ENCODE measurements at regions not wholly inside any gene's neighbourhood (a gene's known extent, or its start where the extent isn't known, plus 50 kb on each side); places are given as distances from the start of the nearest gene placed in this dataset.

DNA sequence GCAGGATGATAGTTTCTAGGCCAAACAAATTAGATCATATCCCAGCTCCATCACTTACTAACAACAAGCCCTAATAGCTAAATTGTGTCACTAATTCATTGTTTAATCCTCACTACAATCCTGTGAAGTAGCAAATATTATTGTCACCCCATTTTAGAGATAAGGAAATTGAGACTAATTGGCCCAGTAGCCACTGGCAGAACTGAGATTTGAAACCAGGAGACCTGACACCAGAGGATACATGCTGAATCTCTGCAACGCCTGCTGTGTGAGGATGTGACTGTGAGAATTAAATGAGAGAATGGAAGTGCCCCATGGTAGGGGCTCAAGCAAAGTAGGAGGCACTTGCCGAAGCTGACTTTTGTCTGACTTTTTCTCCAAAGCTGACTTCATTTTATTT is 124.3 kb upstream of the CITED2 start:
- Histone ChIP-seq H3K36me3 (ENCODE audit: insufficient read depth, insufficient read length, low read length) (no peaks in the 10 kb centered on the region), H3K27me3 (ENCODE audit: insufficient read depth, insufficient read length) (no peaks in the 10 kb centered on the region), H3K4me1 (ENCODE audit: insufficient read depth, insufficient read length) (no peaks in the 10 kb centered on the region), H3K9me3 (ENCODE audit: insufficient read depth, low read length) (0 out of 2 replicates have a peak, but pooled peaks cover 4% of the 10 kb centered on the region), H3K4me3 (ENCODE audit: insufficient read length, low read depth) (no peak overlapping the region), H3K9ac (ENCODE audit: insufficient read length, low read depth) (no peak overlapping the region)
- DNase-seq (ENCODE audit: low read depth, low spot score): no peak
- TF ChIP-seq YY1 (IDR thresholded peaks at IDR 0.05; ENCODE audit: insufficient read depth, insufficient read length) (no peak), SUZ12 (IDR thresholded peaks at IDR 0.05; ENCODE audit: extremely low read depth, insufficient read depth, insufficient read length) (no peak), ZNF274 (IDR thresholded peaks at IDR 0.05; ENCODE audit: low read depth, low read length) (no peak)

DNA sequence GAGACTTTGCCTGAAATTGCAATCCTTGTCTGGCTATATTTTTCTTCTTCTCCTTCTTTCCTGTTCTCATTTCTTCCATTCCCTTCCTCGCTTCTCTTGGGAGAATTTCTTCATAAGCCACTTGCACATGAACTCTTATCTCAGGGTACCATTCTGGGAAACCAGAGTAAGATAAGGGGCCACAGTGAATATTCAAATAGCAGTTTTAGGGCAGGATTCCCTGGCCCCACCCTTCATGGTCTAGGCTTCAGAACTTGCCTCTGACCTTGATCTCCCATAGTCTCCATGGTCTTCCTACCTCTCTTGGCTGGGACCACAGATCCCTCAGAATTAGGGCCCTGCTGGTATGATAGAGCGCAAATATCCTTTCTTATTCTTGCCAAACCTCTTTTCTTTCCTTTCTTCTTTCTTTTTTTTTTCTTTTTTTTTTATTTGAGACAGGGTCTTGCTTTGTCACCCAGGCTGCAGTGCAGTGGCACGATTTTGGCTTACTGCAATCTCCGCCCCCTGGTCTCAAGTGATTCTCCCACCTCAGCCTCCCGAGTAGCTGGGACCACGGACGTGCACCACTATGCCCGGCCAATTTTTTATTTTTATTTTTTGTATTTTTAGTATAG is 123.0 kb upstream of the CITED2 start:
- TF ChIP-seq YY1 (IDR thresholded peaks at IDR 0.05; ENCODE audit: insufficient read depth, insufficient read length) (no peak), SUZ12 (IDR thresholded peaks at IDR 0.05; ENCODE audit: extremely low read depth, insufficient read depth, insufficient read length) (no peak), ZNF274 (IDR thresholded peaks at IDR 0.05; ENCODE audit: low read depth, low read length) (no peak)
- DNase-seq (ENCODE audit: low read depth, low spot score): no peak
- Histone ChIP-seq H3K4me3 (ENCODE audit: insufficient read length, low read depth) (no peak overlapping the region), H3K36me3 (ENCODE audit: insufficient read depth, insufficient read length, low read length) (no peaks in the 10 kb centered on the region), H3K27me3 (ENCODE audit: insufficient read depth, insufficient read length) (no peaks in the 10 kb centered on the region), H3K4me1 (ENCODE audit: insufficient read depth, insufficient read length) (no peaks in the 10 kb centered on the region), H3K9ac (ENCODE audit: insufficient read length, low read depth) (no peak overlapping the region), H3K9me3 (ENCODE audit: insufficient read depth, low read length) (0 out of 2 replicates have a peak, but pooled peaks cover 4% of the 10 kb centered on the region)

DNA sequence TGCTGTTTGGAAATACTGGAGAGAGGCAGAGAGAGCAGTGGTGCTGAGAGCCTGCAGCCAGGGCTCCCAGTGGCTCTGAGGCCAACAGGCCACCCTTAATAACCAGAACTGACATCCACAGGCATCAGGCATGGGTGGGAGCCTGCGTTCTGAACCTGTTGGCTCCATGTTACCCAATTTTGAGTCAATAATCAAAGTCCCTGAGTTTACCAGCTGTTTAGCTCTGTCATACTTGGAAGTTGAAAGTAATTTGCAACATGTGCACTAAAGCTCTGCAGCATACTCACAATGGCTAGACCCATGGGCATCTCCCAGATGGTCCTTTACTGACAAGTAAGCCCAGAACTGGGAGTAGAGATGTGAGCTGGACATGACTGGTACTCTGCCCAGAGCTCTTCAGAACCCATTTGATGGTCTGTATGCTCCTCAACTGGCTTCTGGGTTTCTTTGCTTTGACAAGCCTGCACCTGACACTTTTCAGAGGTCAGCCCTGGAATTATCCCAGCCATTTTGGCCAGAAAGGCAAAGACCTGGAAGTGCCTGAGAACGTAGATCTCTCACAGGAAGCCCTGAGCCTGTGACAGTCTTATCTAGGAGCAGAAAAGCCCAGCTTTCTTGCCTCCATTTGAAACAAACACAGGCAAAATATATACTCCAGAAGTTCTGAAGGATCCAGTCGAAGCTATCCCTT is 122.4 kb upstream of the CITED2 start:
- TF ChIP-seq YY1 (IDR thresholded peaks at IDR 0.05; ENCODE audit: insufficient read depth, insufficient read length): no peak
- TF ChIP-seq ZNF274 (IDR thresholded peaks at IDR 0.05; ENCODE audit: low read depth, low read length): no peak
- no peak for TF ChIP-seq SUZ12 (IDR thresholded peaks at IDR 0.05; ENCODE audit: extremely low read depth, insufficient read depth, insufficient read length)
- Histone ChIP-seq H3K9me3 (ENCODE audit: insufficient read depth, low read length) (0 out of 2 replicates have a peak, but pooled peaks cover 4% of the 10 kb centered on the region), H3K4me3 (ENCODE audit: insufficient read length, low read depth) (no peak overlapping the region), H3K27me3 (ENCODE audit: insufficient read depth, insufficient read length) (no peaks in the 10 kb centered on the region), H3K9ac (ENCODE audit: insufficient read length, low read depth) (no peak overlapping the region), H3K4me1 (ENCODE audit: insufficient read depth, insufficient read length) (no peaks in the 10 kb centered on the region), H3K36me3 (ENCODE audit: insufficient read depth, insufficient read length, low read length) (no peaks in the 10 kb centered on the region)
- no peak for DNase-seq (ENCODE audit: low read depth, low spot score)

DNA sequence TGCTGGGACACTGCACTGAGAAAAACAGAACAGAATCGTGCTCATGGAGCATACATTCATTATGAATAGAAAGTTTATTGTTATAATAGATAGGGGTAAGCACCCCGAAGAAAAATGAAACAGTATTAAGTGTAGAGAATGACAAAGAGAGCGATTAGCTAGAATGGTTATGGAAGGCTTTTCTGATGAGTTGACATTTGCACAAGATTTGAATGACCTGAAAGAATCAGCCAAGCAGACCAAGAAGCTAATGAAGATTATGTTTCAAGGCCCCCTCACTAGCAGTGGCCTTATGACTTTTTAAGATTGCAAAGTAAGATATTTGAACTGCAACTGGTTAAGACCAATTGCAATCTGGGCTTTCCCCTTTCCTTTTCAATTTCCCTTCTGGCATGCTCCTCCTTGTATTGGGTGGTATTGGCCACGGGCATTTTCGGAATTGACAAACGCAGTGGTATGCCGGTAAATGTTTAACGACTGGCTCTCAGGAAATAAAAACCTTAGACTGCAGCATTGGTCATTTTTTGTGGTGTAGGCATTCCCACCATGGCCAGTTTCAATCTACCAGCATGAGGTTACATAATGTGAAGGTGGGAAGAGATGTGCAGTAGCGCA is 120.0 kb upstream of the CITED2 start:
- H3K4me1 ChIP-seq (ENCODE audit: insufficient read depth, insufficient read length): no peaks in the 10 kb centered on the region
- DNase-seq (ENCODE audit: low read depth, low spot score): no peak
- no peak overlapping the region for H3K9ac ChIP-seq (ENCODE audit: insufficient read length, low read depth)
- H3K4me3 ChIP-seq (ENCODE audit: insufficient read length, low read depth): no peak overlapping the region
- TF ChIP-seq ZNF274 (IDR thresholded peaks at IDR 0.05; ENCODE audit: low read depth, low read length) (no peak), SUZ12 (IDR thresholded peaks at IDR 0.05; ENCODE audit: extremely low read depth, insufficient read depth, insufficient read length) (no peak), YY1 (IDR thresholded peaks at IDR 0.05; ENCODE audit: insufficient read depth, insufficient read length) (no peak)
- H3K9me3 ChIP-seq (ENCODE audit: insufficient read depth, low read length): no peaks in the 10 kb centered on the region
- H3K36me3 ChIP-seq (ENCODE audit: insufficient read depth, insufficient read length, low read length): no peaks in the 10 kb centered on the region
- no peaks in the 10 kb centered on the region for H3K27me3 ChIP-seq (ENCODE audit: insufficient read depth, insufficient read length)

DNA sequence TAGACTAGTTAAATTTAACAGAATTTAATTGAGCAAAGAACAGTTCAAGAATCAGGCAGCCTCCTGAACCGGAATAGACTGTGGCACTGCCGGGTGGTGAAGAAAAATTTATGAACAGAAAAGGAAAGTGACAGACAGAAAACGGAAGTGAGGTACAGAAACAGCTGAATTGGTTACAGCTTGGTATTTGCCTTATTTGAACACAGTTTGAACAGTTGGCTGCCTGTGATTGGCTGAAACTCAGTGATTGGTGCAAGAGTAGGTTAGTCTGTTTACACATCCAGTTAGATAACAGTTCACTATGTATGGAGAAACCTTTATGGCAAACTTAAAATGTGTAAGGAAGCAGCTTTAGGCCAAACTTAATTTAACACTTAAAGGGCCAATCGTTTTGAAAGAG is 116.0 kb upstream of the CITED2 start:
- Histone ChIP-seq H3K4me3 (ENCODE audit: insufficient read length, low read depth) (no peak overlapping the region), H3K36me3 (ENCODE audit: insufficient read depth, insufficient read length, low read length) (no peaks in the 10 kb centered on the region), H3K9ac (ENCODE audit: insufficient read length, low read depth) (no peak overlapping the region), H3K4me1 (ENCODE audit: insufficient read depth, insufficient read length) (no peaks in the 10 kb centered on the region), H3K27me3 (ENCODE audit: insufficient read depth, insufficient read length) (no peaks in the 10 kb centered on the region), H3K9me3 (ENCODE audit: insufficient read depth, low read length) (no peaks in the 10 kb centered on the region)
- DNase-seq (ENCODE audit: low read depth, low spot score): no peak
- TF ChIP-seq YY1 (IDR thresholded peaks at IDR 0.05; ENCODE audit: insufficient read depth, insufficient read length): no peak
- TF ChIP-seq ZNF274 (IDR thresholded peaks at IDR 0.05; ENCODE audit: low read depth, low read length): no peak

DNA sequence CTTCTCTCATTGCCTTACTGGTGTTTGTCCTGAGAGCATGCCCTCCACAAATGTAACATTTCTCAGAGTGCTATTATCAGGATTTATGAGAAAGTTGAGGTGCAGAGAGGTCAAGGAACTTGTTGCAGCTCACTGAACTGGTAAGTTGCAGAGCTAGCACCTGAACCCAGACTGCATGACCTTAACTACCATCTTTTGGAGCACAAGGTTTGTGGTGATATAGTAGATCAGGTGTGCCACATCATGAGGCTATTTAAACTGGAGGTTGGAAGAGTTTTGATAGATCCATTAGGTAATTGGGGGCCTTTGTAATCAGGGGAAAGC is 112.0 kb upstream of the CITED2 start:
- H3K36me3 ChIP-seq (ENCODE audit: insufficient read depth, insufficient read length, low read length): no peaks in the 10 kb centered on the region
- H3K9ac ChIP-seq (ENCODE audit: insufficient read length, low read depth): no peak overlapping the region
- TF ChIP-seq YY1 (IDR thresholded peaks at IDR 0.05; ENCODE audit: insufficient read depth, insufficient read length) (no peak), ZNF274 (IDR thresholded peaks at IDR 0.05; ENCODE audit: low read depth, low read length) (no peak), SUZ12 (IDR thresholded peaks at IDR 0.05; ENCODE audit: extremely low read depth, insufficient read depth, insufficient read length) (no peak)
- H3K9me3 ChIP-seq (ENCODE audit: insufficient read depth, low read length): no peaks in the 10 kb centered on the region
- H3K4me1 ChIP-seq (ENCODE audit: insufficient read depth, insufficient read length): no peaks in the 10 kb centered on the region
- H3K27me3 ChIP-seq (ENCODE audit: insufficient read depth, insufficient read length): no peaks in the 10 kb centered on the region
- DNase-seq (ENCODE audit: low read depth, low spot score): no peak
- no peak overlapping the region for H3K4me3 ChIP-seq (ENCODE audit: insufficient read length, low read depth)

DNA sequence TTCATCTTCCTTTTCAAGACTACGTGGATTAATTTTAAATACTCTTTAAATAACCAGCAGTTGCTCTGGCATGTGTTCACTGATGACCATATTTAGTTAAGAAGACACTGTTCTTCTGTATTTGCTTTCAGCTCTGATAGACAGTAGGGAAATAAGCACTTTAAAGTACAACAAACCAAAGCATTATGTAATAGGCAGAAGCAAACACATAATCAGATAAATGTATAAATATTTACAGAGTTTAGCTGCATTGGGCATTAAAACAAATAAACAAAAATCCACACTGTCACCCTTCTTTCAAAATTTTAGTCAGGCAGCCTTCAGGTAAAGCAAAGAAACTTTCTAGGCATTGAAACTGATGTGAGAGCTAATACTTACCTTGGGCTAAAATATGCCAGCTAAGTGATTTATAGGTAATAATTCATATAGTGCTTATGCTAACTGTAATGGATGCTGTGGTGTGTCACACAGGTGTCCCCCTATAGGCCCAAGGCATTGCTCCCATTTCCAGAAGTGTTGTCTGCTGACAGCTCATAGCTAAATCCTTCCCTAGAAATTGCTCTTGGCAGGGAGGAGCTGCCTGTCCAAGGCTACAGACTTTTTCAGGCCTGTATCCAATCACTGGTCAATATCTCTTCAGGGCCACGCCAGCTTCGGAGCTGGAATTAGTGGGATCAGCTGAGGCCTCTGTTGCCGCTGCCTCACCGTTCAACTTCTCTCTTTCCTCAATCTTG is 111.5 kb upstream of the CITED2 start:
- no peak for DNase-seq (ENCODE audit: low read depth, low spot score)
- Histone ChIP-seq H3K9me3 (ENCODE audit: insufficient read depth, low read length) (no peaks in the 10 kb centered on the region), H3K27me3 (ENCODE audit: insufficient read depth, insufficient read length) (no peaks in the 10 kb centered on the region), H3K36me3 (ENCODE audit: insufficient read depth, insufficient read length, low read length) (no peaks in the 10 kb centered on the region), H3K4me1 (ENCODE audit: insufficient read depth, insufficient read length) (no peaks in the 10 kb centered on the region), H3K9ac (ENCODE audit: insufficient read length, low read depth) (no peak overlapping the region), H3K4me3 (ENCODE audit: insufficient read length, low read depth) (no peak overlapping the region)
- TF ChIP-seq YY1 (IDR thresholded peaks at IDR 0.05; ENCODE audit: insufficient read depth, insufficient read length): no peak
- TF ChIP-seq SUZ12 (IDR thresholded peaks at IDR 0.05; ENCODE audit: extremely low read depth, insufficient read depth, insufficient read length): no peak
- TF ChIP-seq ZNF274 (IDR thresholded peaks at IDR 0.05; ENCODE audit: low read depth, low read length): no peak
